SK-N-SH treated with all-trans-retinoic acid at 6 μM for 48 hours (cell line): ENCODE measurements at regions not wholly inside any gene's neighbourhood (a gene's known extent, or its start where the extent isn't known, plus 50 kb on each side); places are given as distances from the start of the nearest gene placed in this dataset.

Source experiments
- ARNTL ChIP-seq: fragments of 450-650 bp; formaldehyde crosslinking; IDR thresholded peaks from 2 replicates; pipeline ENCODE4 v1.5.0; 2020; ENCODE audit warnings: low read depth, mild to moderate bottlenecking, moderate library complexity, borderline replicate concordance
- OSR1 ChIP-seq: fragments of 250-450 bp; sonication (Bioruptor Pico); IDR thresholded peaks from 2 replicates; pipeline ENCODE4 v1.8.0; 2022; ENCODE audit warnings: moderate library complexity, mild to moderate bottlenecking, inconsistent platforms
- PPARA ChIP-seq: fragments of 250-450 bp; sonication (Bioruptor Pico); IDR thresholded peaks from 2 replicates; pipeline ENCODE4 v1.5.0; 2020; ENCODE audit warnings: mild to moderate bottlenecking, borderline replicate concordance
- TOX ChIP-seq: fragments of 250-450 bp; sonication (Bioruptor Pico); IDR thresholded peaks from 2 replicates; pipeline ENCODE4 v1.8.0; 2021; ENCODE audit warnings: mild to moderate bottlenecking, moderate library complexity, borderline replicate concordance
- ZFP3 ChIP-seq: fragments of 250-450 bp; sonication (Bioruptor Pico); IDR thresholded peaks from 2 replicates; pipeline ENCODE4 v1.5.0; 2020; ENCODE audit warnings: mild to moderate bottlenecking, moderate library complexity
- ZNF565 ChIP-seq: fragments of 450-650 bp; formaldehyde crosslinking; conservative IDR thresholded peaks from 2 replicates; pipeline ENCODE4 v1.5.0; 2020; ENCODE audit warnings: low read depth, mild to moderate bottlenecking, moderate library complexity
- ZNF70 ChIP-seq: fragments of 450-650 bp; formaldehyde crosslinking; IDR thresholded peaks from 2 replicates; pipeline ENCODE4 v1.5.0; 2020; ENCODE audit warnings: mild to moderate bottlenecking, moderate library complexity
- TF ChIP-seq, protein P1 (sequence below): fragments of 250-450 bp; sonication (Bioruptor Pico); IDR thresholded peaks from 2 replicates; pipeline ENCODE4 v1.8.0; 2020; ENCODE audit warnings: mild to moderate bottlenecking, moderate library complexity, borderline replicate concordance
- TF ChIP-seq, protein P2 (sequence below): fragments of 250-450 bp; sonication (Bioruptor Pico); IDR thresholded peaks from 2 replicates; pipeline ENCODE4 v1.5.1; 2021; ENCODE audit warnings: mild to moderate bottlenecking, moderate library complexity

DNA sequence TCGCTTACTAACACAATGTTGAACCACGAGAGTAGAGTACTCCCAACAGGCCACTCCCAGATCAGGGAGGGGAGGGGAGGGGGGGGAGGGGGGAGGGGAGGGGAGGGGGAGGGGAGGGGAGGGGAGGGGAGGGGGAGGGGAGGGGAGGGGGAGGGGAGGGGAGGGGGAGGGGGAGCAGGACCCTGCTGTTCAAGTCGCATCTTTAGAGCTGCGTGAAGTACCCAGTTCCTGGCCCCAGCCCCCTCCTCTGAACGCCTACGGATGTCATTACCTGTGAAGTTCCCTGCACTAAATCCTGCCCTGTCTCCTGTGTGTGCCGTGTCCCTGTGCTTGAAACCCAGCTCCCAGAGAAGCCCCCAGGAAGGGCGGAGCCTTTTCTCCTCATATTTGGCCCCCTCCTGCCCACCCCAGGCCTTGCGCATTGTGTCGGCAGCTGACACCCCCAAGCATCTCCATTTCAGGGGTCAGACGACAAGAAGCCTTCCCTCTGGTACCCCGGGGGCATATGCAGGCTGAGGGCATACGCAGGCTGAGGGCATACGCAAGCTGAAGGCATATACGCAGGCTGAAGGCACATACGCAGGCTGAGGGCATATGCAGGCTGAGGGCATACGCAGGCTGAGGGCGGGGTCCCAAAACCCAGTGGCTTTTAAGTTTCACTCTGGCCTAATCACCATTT is 330.2 kb downstream of the C16orf95 start:
- TF ChIP-seq TOX (CRISPR knock-in tag) (no peak), ARNTL (CRISPR knock-in tag) (no peak), PPARA (no peak), ZNF70 (CRISPR knock-in tag) (no peak), OSR1 (CRISPR knock-in tag) (no peak), ZFP3 (CRISPR knock-in tag) (no peak), ZNF565 (CRISPR knock-in tag) (no peak)
- TF ChIP-seq, protein P1, sequence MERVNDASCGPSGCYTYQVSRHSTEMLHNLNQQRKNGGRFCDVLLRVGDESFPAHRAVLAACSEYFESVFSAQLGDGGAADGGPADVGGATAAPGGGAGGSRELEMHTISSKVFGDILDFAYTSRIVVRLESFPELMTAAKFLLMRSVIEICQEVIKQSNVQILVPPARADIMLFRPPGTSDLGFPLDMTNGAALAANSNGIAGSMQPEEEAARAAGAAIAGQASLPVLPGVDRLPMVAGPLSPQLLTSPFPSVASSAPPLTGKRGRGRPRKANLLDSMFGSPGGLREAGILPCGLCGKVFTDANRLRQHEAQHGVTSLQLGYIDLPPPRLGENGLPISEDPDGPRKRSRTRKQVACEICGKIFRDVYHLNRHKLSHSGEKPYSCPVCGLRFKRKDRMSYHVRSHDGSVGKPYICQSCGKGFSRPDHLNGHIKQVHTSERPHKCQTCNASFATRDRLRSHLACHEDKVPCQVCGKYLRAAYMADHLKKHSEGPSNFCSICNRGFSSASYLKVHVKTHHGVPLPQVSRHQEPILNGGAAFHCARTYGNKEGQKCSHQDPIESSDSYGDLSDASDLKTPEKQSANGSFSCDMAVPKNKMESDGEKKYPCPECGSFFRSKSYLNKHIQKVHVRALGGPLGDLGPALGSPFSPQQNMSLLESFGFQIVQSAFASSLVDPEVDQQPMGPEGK (CRISPR knock-in tag): no peak
- TF ChIP-seq, protein P2, sequence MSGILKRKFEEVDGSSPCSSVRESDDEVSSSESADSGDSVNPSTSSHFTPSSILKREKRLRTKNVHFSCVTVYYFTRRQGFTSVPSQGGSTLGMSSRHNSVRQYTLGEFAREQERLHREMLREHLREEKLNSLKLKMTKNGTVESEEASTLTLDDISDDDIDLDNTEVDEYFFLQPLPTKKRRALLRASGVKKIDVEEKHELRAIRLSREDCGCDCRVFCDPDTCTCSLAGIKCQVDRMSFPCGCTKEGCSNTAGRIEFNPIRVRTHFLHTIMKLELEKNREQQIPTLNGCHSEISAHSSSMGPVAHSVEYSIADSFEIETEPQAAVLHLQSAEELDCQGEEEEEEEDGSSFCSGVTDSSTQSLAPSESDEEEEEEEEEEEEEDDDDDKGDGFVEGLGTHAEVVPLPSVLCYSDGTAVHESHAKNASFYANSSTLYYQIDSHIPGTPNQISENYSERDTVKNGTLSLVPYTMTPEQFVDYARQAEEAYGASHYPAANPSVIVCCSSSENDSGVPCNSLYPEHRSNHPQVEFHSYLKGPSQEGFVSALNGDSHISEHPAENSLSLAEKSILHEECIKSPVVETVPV: no peak
